Activated CD8-positive, alpha-beta memory T cell treated with anti-CD3 and anti-CD28 coated beads, Interleukin-2, amount 50 U/mL, for 1 hour (primary cell): ENCODE measurements at regions not wholly inside any gene's neighbourhood (a gene's known extent, or its start where the extent isn't known, plus 50 kb on each side); places are given as distances from the start of the nearest gene placed in this dataset.

Experiments
- DNase-seq: peaks from one replicate; pipeline ENCODE4 v3.0.0-alpha.2; 2020; ENCODE audit errors: extremely low read depth

- DNase-seq, result no peak
Observed at GRCh38 chr2:176468457-176469113, 199.3 kb downstream of the MTX2 start.

- DNase-seq, result no peak
Observed at GRCh38 chr2:176470713-176471112, 201.5 kb downstream of the MTX2 start.

- no peak for DNase-seq
Observed at GRCh38 chr2:176471949-176472348, 202.7 kb downstream of the MTX2 start.

GRCh38 chr2:176473177-176473576 is 203.9 kb downstream of the MTX2 start:
- no peak for DNase-seq

GRCh38 chr2:176473851-176474250 is 204.6 kb downstream of the MTX2 start:
- no peak for DNase-seq

- no peak for DNase-seq
Observed at GRCh38 chr2:176477336-176477735, 208.1 kb downstream of the MTX2 start.

GRCh38 chr2:176479961-176480360 is 210.7 kb downstream of the MTX2 start:
- no peak for DNase-seq

- DNase-seq, result no peak
Observed at GRCh38 chr2:176482107-176482506, 212.9 kb downstream of the MTX2 start.

- no peak for DNase-seq
Observed at GRCh38 chr2:176483476-176483875, 214.2 kb downstream of the MTX2 start.

- DNase-seq, result no peak
Observed at GRCh38 chr2:176483901-176484568, 214.8 kb downstream of the MTX2 start.

GRCh38 chr2:176484838-176485237 is 215.6 kb downstream of the MTX2 start:
- DNase-seq, result no peak

- DNase-seq, result no peak
Observed at GRCh38 chr2:176488431-176488830, 219.2 kb downstream of the MTX2 start.

- no peak for DNase-seq
Observed at GRCh38 chr2:176490061-176490861, 221.0 kb downstream of the MTX2 start.

- no peak for DNase-seq
Observed at GRCh38 chr2:176491172-176491904, 222.1 kb downstream of the MTX2 start.

- no peak for DNase-seq
Observed at GRCh38 chr2:176492583-176492982, 223.3 kb downstream of the MTX2 start.

- DNase-seq, result no peak
Observed at GRCh38 chr2:176493226-176493825, 224.1 kb downstream of the MTX2 start.

GRCh38 chr2:176493909-176494308 is 224.7 kb downstream of the MTX2 start:
- DNase-seq, result no peak

- no peak for DNase-seq
Observed at GRCh38 chr2:176494949-176495353, 225.7 kb downstream of the MTX2 start.

- no peak for DNase-seq
Observed at GRCh38 chr2:176495826-176496225, 226.6 kb downstream of the MTX2 start.

GRCh38 chr2:176496761-176497160 is 227.5 kb downstream of the MTX2 start:
- DNase-seq, result no peak

GRCh38 chr2:176500901-176501300 is 231.7 kb downstream of the MTX2 start:
- no peak for DNase-seq

GRCh38 chr2:176501617-176502016 is 232.4 kb downstream of the MTX2 start:
- no peak for DNase-seq
